D721Med (cell line): ENCODE measurements at regions not wholly inside any gene's neighbourhood (a gene's known extent, or its start where the extent isn't known, plus 50 kb on each side); places are given as distances from the start of the nearest gene placed in this dataset.

Experiments
- DNase-seq: peaks from one replicate; pipeline ENCODE4 v3.0.0; 2011; ENCODE audit warnings: low spot score; ENCODE audit not compliant: insufficient read length
- FAIRE-seq: peaks from 2 replicates; lab custom pipeline; 2011; peaks lifted over from hg19 to GRCh38; lab: Jason Lieb, UNC
- CTCF ChIP-seq: IDR thresholded peaks from 2 replicates; pipeline ENCODE4 v1.5.1; 2012; ENCODE audit warnings: mild to moderate bottlenecking, control low read depth; ENCODE audit not compliant: insufficient read depth; ENCODE audit errors: missing control alignments

- TF ChIP-seq CTCF, result no peak
- DNase-seq (no peak), FAIRE-seq (no peak)
These were observed 559.8 kb downstream of the RPL10L start for GRCh38 chr14:46091819-46092218.

- FAIRE-seq, result no peak
- DNase-seq, result no peak
- no peak for TF ChIP-seq CTCF
These were observed 564.0 kb downstream of the RPL10L start for GRCh38 chr14:46087604-46088003.

- no peak for FAIRE-seq
These were observed 577.5 kb downstream of the RPL10L start for GRCh38 chr14:46074061-46074460.

DNA sequence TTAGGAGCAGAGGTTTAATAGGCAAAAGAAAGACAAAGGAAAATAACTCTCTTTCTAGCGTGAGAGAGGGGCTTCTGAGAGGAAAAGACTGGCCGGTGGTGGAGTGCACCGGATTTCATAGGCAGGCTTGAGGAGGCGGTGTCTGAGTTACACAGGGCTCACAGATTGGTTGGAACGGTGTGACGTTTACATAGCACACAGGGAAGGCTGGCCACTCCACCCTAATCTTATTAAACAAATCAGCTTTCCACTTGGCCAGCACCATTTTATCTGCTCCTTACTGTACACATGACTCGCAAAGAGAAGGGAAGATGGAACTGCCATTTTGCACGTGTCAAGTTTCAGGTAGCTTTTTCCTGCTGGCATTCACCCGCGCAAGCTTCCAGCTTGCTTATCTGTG is 587.7 kb downstream of the RPL10L start:
- DNase-seq (no peak), FAIRE-seq (no peak)
- TF ChIP-seq CTCF, result no peak

More at GRCh38 chr14:46074061-46074460, 577.5 kb downstream of the RPL10L start:
- DNase-seq, result no peak
- TF ChIP-seq CTCF, result no peak

DNA sequence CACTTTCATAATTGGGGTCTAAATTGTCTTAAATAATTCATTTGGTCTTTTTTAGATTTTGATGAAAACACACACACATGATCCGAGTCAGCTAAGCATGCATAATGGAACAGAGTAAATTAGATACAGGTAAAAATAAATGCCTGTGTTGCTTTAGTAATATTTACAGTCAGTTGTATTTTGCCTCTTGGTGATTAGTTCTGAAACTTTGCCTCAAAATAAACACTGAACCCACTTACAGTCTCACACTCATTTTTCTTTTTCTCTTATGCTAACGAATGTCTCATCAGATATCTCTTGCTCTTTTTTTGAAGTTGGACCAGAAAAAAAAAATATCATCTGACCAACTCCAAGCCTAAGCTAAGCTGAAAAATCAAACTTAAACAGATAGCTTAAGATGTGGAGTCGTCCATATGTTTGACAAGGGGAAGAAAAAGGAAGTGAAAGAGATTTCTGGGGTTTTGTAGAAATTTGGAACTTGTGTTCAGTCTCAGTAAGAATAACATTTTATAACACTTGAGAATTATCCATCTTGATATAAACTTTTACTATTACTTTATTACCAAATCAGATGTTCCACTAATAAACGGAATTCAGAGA is 592.5 kb downstream of the RPL10L start:
- no peak for FAIRE-seq
- DNase-seq, result no peak
- no peak for TF ChIP-seq CTCF

DNA sequence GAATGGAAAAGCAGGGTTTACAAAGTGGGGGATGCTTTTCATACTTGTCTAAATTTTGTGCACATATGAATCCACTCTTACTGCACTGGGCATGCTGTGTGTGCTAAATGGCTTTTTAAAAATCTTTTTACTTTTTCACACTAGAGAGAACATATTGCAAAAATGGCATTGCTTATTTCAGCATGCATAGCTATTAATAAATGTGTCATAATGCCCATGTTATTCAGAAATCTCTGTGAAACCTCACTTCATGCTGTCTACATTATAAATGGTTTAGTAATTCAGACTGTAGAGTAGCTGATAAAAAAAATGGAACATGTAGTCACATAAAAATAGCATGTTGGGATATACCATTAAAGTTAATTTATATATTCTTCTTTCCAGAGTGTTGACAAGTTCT is 593.8 kb downstream of the RPL10L start:
- no peak for FAIRE-seq
- no peak for TF ChIP-seq CTCF
- no peak for DNase-seq

GRCh38 chr14:46054526-46054925 is 597.1 kb downstream of the RPL10L start:
- TF ChIP-seq CTCF, result no peak
- FAIRE-seq (no peak), DNase-seq (no peak)
